ENCODE measurements at regions not wholly inside any gene's neighbourhood (a gene's known extent, or its start where the extent isn't known, plus 50 kb on each side); places are given as distances from the start of the nearest gene placed in this dataset.

GRCh38 chr1:194055536-194055935 is 869.1 kb upstream of the B3GALT2 start:
- TF ChIP-seq CTCF (conservative IDR thresholded peaks at IDR 0.05; ENCODE audit: low read length) (no peak), EZH2phosphoT487 (IDR thresholded peaks at IDR 0.05; ENCODE audit: borderline replicate concordance, low read depth, low read length) (no peak)
